ENCODE measurements at regions not wholly inside any gene's neighbourhood (a gene's known extent, or its start where the extent isn't known, plus 50 kb on each side); places are given as distances from the start of the nearest gene placed in this dataset.
"Not testable (repeated sequence)": the region's sequence is repeated elsewhere in the genome, so short reads cannot be mapped to it uniquely, and the experiment has no call there.

DNA sequence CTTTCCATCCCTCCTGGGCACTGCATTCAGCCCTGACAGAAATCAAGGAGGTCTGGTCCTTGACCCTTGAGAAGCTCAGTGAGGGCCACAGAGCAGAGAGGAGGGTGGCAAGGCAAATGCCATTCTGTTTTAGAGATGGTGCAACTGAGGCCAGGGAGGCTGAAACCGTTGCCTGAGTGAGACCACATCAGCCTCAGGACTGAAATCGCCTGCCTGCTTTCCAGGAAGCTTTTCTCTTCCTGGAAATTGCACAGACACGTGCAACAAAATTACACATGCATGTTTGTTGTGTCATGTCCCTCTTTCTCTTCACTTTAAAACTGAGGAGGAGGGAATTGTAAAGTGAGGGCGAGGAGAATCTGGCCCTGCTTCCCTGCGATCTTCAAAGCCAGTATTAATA lies 113.7 kb upstream of the PDE10A start:
- DNase-seq, result no peak

GRCh38 chr6:165775721-165776120 lies 112.7 kb upstream of the PDE10A start:
- peak; percentile 8 for DNase-seq

DNA sequence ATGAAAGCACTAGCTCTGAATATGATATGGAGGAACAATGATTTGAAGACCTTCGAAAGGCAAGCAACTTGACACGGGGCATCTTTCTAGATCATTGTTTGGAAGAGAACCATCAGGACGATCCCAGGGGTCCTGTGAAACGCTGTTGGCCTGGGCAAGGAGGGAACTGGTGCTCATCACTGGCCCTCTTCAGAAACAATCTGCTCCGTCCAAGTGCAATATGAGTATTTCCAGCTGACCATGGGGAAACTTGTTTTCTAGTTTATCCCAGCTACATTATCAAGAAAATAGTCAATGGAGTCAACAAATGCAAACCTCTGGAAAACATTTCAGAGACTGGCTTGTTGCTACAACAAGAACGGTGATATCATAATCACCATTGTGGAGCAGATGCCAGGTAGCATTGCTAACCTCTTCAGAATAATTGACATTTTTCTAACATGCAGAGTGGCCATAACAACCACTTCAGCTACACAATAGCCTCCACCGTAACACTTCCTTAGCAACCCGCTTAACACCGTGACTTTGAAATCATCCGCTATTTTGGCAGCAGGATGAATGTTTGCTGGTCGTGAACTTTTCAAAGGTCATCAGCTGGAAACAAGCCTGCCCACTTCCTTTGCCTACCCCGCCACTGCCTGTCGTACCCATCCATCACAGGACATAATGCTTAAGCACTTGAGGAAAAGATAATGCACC lies 112.0 kb upstream of the PDE10A start:
- peak; percentile 99 for DNase-seq

- no peak for DNase-seq
These were observed 107.5 kb upstream of the PDE10A start for GRCh38 chr6:165770397-165771082.

DNA sequence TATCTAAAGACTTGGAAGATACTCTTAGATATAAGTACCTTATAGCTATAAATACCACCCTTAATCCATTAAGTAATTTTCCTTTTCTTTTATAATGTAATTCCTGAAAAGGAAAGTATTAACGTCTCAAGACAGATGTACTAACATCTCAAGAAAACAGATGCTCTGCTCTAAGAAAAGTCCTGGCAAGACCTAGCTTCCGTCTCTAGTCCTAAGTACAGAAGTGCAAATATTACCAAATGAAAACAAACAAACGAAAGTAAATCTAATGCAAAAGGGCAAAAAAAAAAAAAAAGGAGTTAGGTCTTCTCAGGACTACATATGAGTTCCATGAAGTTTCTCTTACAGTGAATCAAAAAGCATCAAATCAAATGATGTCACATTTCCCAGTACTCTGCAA lies 106.8 kb upstream of the PDE10A start:
- DNase-seq, result peak; percentile 19

DNA sequence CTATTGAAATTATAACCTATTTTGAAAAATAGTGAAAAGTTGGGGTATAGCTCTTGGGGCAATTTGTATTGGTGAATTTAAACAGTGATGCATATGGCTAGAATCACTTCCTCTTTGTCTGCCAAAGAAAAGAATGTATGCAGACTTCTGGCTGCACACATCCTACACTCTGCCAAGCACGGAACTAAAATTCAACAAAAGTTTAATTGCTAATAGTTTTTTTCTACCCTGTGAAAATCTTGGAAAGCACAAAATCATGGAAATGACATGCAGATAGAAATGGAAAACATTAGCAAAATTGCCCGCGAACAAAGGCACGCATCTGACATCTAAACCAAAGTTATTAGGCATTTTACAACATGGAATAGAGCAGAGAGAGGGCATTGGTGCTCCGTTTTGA lies 106.4 kb upstream of the PDE10A start:
- DNase-seq, result peak; percentile 62

DNA sequence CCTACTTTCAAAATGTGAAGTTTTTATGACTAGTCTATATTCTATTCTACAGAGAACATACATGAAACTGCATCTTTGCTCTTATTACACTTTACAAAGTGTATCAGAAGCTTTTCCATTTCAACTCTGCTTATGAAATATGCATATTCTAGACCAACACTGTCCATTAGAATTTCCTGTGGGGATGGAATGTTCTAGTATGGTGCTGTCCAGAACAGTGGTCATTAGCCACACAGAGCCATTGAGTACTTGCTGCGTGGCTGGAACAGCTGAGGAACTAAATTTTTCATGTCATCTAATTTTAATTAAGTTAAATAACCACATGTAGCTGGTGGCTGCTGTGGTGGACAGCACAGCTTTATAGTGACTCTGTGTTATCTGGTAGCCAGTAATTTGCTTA lies 105.9 kb upstream of the PDE10A start:
- peak; percentile 44 for DNase-seq

DNA sequence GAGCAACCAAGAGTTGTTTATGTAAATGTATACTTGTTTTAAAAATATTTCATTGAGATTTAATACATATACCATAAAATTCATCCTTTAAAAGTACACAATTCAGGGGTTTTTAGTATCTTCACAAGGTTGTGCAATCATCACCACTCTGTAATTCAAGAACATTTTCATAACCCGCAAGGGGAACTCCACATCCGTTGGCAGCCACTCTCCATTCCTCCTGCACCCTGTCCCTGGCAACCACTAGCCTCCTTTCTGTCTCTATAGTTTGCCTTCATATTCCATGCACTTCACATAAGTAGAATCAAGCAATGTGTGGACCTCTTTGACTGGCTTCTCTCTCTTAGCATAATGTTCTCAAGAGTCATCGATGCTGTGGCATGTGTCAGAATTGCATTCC lies 104.2 kb upstream of the PDE10A start:
- peak; percentile 43 for DNase-seq

DNA sequence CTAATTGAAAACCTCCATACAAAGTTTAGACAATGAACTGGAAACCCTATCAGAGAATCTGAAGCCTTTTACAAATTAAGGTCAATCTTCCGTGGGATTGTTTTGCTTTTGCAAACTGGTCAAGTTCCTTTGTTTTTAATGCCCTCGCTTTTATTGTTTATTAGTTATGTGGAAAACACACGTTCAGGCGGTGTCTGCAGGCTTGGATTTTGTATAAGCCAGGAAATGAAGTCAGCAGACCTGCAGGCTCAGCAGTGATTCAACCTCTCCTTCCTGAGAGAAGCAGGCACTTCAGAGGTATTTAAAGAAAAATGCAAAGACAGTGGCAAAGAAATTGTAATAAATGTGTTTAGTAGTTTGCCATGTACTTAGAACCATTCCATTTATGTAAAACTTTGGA lies 103.4 kb upstream of the PDE10A start:
- DNase-seq, result peak; percentile 97

- peak; percentile 55 for DNase-seq
These were observed 103.0 kb upstream of the PDE10A start for GRCh38 chr6:165766026-165766425.

DNA sequence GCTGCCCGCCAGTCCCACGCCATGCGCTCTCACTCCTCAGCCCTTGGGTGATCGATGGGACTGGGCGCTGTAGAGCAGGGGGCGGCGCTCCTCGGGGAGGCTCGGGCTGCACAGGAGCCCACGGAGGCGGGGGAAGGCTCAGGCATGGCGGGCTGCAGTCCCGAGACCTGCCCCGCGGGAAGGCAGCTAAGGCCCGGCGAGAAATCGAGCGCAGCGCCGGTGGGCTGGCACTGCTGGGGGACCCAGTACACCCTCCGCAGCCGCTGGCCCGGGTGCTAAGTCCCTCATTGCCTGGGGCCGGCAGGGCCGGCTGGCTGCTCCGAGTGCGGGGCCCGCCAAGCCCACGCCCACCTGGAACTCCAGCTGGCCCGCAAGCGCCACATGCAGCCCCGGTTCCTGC lies 102.2 kb upstream of the PDE10A start:
- DNase-seq, result not testable (repeated sequence)

- DNase-seq, result no peak
These were observed 99.8 kb upstream of the PDE10A start for GRCh38 chr6:165762876-165763275.

- DNase-seq, result no peak
These were observed 99.1 kb upstream of the PDE10A start for GRCh38 chr6:165762125-165762524.

DNA sequence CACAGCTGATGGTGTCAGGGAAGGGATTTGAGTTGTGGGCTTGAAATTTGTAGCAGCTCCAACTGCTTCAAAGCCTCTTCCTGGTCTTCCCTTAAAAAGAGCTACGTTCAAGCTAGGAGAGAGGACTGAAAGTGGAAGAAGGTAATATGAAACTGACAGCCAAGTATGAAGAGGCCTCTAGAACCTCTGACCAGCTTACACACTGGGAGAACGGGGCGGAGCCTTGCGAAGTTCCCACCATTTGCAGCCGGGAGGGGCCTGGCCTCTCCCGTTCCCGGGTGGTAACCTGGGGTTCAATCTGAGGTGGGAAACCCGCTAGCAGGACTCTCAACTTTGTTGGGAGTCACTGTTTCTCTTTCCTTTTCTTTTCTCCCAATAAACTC lies 97.8 kb upstream of the PDE10A start:
- no peak for DNase-seq

- no peak for DNase-seq
These were observed 97.2 kb upstream of the PDE10A start for GRCh38 chr6:165760126-165760802.

DNA sequence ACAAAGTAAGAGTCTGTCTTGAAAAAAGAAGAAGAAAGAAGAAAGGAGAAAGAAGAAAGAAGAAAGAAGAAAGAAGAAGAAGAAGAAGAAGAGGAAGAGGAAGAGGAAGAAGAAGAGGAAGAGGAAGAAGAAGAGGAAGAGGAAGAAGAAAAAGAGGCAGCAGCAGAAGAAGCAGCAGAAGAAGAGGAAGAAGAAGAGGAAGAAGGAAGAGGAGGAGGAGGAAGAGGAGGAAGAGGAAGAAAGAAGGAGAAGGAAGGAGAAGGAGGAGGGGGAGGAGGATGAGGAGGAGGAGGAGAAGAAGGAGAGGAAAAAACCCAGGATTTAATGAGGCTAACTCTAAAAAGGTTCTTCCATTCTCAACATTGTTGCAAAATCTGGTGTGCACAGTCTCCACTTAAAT lies 95.4 kb upstream of the PDE10A start:
- no peak for DNase-seq

DNA sequence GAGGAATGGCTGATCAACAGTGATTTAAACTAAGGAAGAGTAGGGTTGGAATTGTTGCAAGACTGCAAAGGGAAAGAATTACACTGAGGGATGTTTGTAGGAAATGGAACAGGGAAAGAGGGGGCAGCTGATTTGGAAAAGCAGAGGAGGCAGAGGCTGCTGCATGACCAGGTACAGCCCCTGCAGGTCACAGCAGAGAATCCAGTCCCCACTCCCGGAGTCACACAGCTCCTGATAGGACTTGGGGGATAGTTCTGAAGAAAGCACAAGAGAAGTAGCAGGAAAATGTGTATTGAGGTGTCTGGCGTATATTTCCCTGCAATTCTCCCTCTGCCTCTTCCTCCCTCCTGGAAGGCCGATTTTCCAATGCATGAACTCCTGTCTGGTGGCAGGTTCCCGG lies 92.5 kb upstream of the PDE10A start:
- no peak for DNase-seq

GRCh38 chr6:165753506-165753905 lies 90.5 kb upstream of the PDE10A start:
- DNase-seq, result no peak

DNA sequence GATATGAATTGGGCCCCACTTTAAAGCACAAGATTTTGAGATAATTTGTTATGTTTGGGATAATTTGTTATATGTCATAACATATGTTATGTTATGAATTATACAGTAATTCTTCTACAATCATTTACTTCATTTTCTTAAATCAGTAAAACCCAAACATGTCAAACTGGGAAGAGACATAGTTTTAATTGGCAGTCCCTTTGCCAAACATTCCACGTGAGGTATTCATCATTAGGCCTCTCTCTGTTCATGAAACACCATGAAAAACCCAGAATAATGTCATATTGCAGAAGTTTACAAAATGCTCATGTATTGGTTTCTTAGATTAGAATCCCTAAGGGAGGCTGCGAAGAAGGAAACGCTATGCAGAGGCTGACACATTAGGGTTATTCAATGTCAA lies 89.4 kb upstream of the PDE10A start:
- no peak for DNase-seq

GRCh38 chr6:165751486-165751885 lies 88.4 kb upstream of the PDE10A start:
- DNase-seq, result no peak

- DNase-seq, result no peak
These were observed 86.1 kb upstream of the PDE10A start for GRCh38 chr6:165749163-165749562.

DNA sequence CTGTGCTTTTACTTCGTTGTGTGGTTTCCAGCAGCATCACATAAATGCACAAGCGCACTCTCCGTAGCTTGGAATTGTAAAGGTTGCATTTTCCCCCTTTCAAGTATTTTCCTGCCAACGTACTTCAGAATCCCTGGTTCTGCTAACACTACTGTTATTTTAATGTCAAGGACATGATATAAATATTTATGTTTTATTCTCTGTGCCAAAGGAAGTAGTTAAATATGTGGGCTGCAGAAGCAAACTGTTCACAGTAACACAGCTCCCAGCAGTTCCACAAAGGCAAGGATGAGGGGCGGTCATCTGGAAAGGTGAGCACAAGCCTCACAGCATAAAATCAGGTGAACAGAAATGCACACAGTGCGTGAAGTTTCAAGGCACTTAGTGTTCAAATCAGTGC lies 85.3 kb upstream of the PDE10A start:
- DNase-seq, result no peak

GRCh38 chr6:165747963-165748362 lies 84.9 kb upstream of the PDE10A start:
- no peak for DNase-seq

GRCh38 chr6:165746331-165746730 lies 83.3 kb upstream of the PDE10A start:
- DNase-seq, result no peak

Measured in dermis blood vessel endothelial cell (primary cell).